ENCODE measurements at regions not wholly inside any gene's neighbourhood (a gene's known extent, or its start where the extent isn't known, plus 50 kb on each side); places are given as distances from the start of the nearest gene placed in this dataset.

- no peak overlapping the region for H3K4me3 ChIP-seq (ENCODE audit: low read depth, low read length)
- no peaks in the 10 kb centered on the region for H3K27me3 ChIP-seq
- DNase-seq, result no peak
- TF ChIP-seq CTCF (IDR thresholded peaks at IDR 0.05; ENCODE audit: low read depth, low read length), result no peak
- no peaks in the 10 kb centered on the region for H3K4me1 ChIP-seq
- no peaks in the 10 kb centered on the region; the same call in 1 of the 2 replicates for H3K9me3 ChIP-seq
- H3K36me3 ChIP-seq, result no peaks in the 10 kb centered on the region
Observed at GRCh38 chr4:186812592-186812991, 88.9 kb upstream of the FAT1 start.

- Histone ChIP-seq H3K9me3 (no peaks in the 10 kb centered on the region), H3K4me1 (no peaks in the 10 kb centered on the region), H3K36me3 (no peaks in the 10 kb centered on the region), H3K4me3 (ENCODE audit: low read depth, low read length) (no peak overlapping the region), H3K27me3 (no peaks in the 10 kb centered on the region)
- no peak for DNase-seq
- no peak for TF ChIP-seq CTCF (IDR thresholded peaks at IDR 0.05; ENCODE audit: low read depth, low read length)
Observed at GRCh38 chr4:186813377-186814068, 89.9 kb upstream of the FAT1 start.

GRCh38 chr4:186814535-186815070 lies 90.9 kb upstream of the FAT1 start:
- H3K36me3 ChIP-seq, result no peaks in the 10 kb centered on the region
- TF ChIP-seq CTCF (IDR thresholded peaks at IDR 0.05; ENCODE audit: low read depth, low read length), result no peak
- H3K4me3 ChIP-seq (ENCODE audit: low read depth, low read length), result no peak overlapping the region
- H3K9me3 ChIP-seq, result no peaks in the 10 kb centered on the region
- no peaks in the 10 kb centered on the region for H3K4me1 ChIP-seq
- no peaks in the 10 kb centered on the region for H3K27me3 ChIP-seq
- no peak for DNase-seq

GRCh38 chr4:186819342-186820086 lies 95.9 kb upstream of the FAT1 start:
- Histone ChIP-seq H3K36me3 (no peaks in the 10 kb centered on the region), H3K9me3 (no peaks in the 10 kb centered on the region), H3K4me1 (no peaks in the 10 kb centered on the region)

GRCh38 chr4:186820391-186820891 lies 96.8 kb upstream of the FAT1 start:
- H3K4me1 ChIP-seq, result no peaks in the 10 kb centered on the region
- no peak for DNase-seq

More at GRCh38 chr4:186819342-186820086, 95.9 kb upstream of the FAT1 start:
- Histone ChIP-seq H3K27me3 (no peaks in the 10 kb centered on the region), H3K4me3 (ENCODE audit: low read depth, low read length) (no peak overlapping the region)
- no peak for DNase-seq
- TF ChIP-seq CTCF (IDR thresholded peaks at IDR 0.05; ENCODE audit: low read depth, low read length), result no peak

More at GRCh38 chr4:186820391-186820891, 96.8 kb upstream of the FAT1 start:
- Histone ChIP-seq H3K36me3 (no peaks in the 10 kb centered on the region), H3K27me3 (no peaks in the 10 kb centered on the region), H3K4me3 (ENCODE audit: low read depth, low read length) (no peak overlapping the region), H3K9me3 (no peaks in the 10 kb centered on the region)
- TF ChIP-seq CTCF (IDR thresholded peaks at IDR 0.05; ENCODE audit: low read depth, low read length), result no peak

All from BE2C (cell line).